K562 (cell line): ENCODE measurements at regions not wholly inside any gene's neighbourhood (a gene's known extent, or its start where the extent isn't known, plus 50 kb on each side); places are given as distances from the start of the nearest gene placed in this dataset.

ENCODE experiments used
- ATAC-seq: fragments of 200-7000 bp; cut with Tn5 transposase; 3 replicates; pipeline ENCODE4 v1.9.1; 2020; ENCODE audit warnings: moderate library complexity
- BruUV-seq: library from RNA; stranded (reverse); fragments of 400-500 nt; replicated peaks from 2 replicates; lab custom pipeline; 2021; lab: Mats Ljungman, UMichigan
- CTCF ChIA-PET: fragments of 300-600 bp; formaldehyde crosslinking; extraction: SDS; loops from one replicate; lab custom pipeline; 2021; ENCODE audit warnings: low intra/inter-chr PET ratio; lab: Yijun Ruan, JAX
- POLR2A ChIA-PET: fragments of 300-600, 350-650 bp; sonication (Branson Sonifier 250); formaldehyde crosslinking; extraction: SDS; loops from one replicate; lab custom pipeline; 2021; ENCODE audit warnings: antibody characterized with exemption, inconsistent platforms; lab: Yijun Ruan, JAX
- DNase-seq, 4 experiments: peaks; one replicate each; pipeline versions ENCODE4 v3.0.0 to v3.0.0-alpha.2; 2011 to 2018; ENCODE audit warnings: low spot score in 3 of 4, mixed read lengths in 3 of 4; ENCODE audit errors: extremely low read depth in 1 of 4
- FAIRE-seq: peaks from 2 replicates; lab custom pipeline; 2011; peaks lifted over from hg19 to GRCh38; lab: Jason Lieb, UNC
- H2AFZ ChIP-seq: 2 replicates; pipeline ENCODE4 v1.6.0; 2011; ENCODE audit warnings: low read depth, low read length, control low read depth, inconsistent platforms
- H3K27ac ChIP-seq: fragments of 200-600 bp; 3 replicates; pipeline ENCODE4 v1.8.0; 2011; ENCODE audit warnings: low read depth, mild to moderate bottlenecking, control low read depth, inconsistent platforms, low read length, moderate library complexity, mixed read lengths; ENCODE audit errors: extremely low read depth
- H3K27me3 ChIP-seq, 2 experiments: fragments of 300-600 bp in 1 of 2; 2 replicates in 1 of 2; 3 replicates in 1 of 2; pipeline versions ENCODE4 v1.6.0 to v1.8.0; 2011; ENCODE audit warnings: inconsistent platforms in 2 of 2, low read length in 2 of 2, mild to moderate bottlenecking in 1 of 2, mixed read lengths in 1 of 2, moderate library complexity in 1 of 2; ENCODE audit not compliant: control insufficient read depth in 2 of 2, insufficient read depth in 2 of 2
- H3K36me3 ChIP-seq: fragments of 300-600 bp; 3 replicates; pipeline ENCODE4 v1.8.0; 2011; ENCODE audit warnings: mild to moderate bottlenecking, low read length, inconsistent platforms; ENCODE audit not compliant: control insufficient read depth, insufficient read depth
- H3K4me1 ChIP-seq, 2 experiments: fragments of 200-600 bp in 1 of 2; replicated peaks in 1 of 2; 2 replicates in 1 of 2; 3 replicates in 1 of 2; pipeline versions ENCODE4 v1.5.1 to v1.8.0; 2011; ENCODE audit warnings: inconsistent platforms in 2 of 2, low read length in 2 of 2, mild to moderate bottlenecking in 1 of 2, mixed read lengths in 1 of 2, moderate library complexity in 1 of 2; ENCODE audit not compliant: control insufficient read depth in 2 of 2, insufficient read depth in 2 of 2
- H3K4me2 ChIP-seq: 2 replicates; pipeline ENCODE4 v1.6.1; 2011; ENCODE audit warnings: low read length, control low read depth, inconsistent platforms, mixed read lengths; ENCODE audit not compliant: insufficient read depth
- H3K4me3 ChIP-seq: fragments of 200-600 bp; sonication (generic), shearing (Covaris generic); 2 replicates; pipeline ENCODE4 v1.5.1; 2016; ENCODE audit warnings: control low read depth, inconsistent platforms
- H3K79me2 ChIP-seq: fragments of 200-600 bp; 3 replicates; pipeline ENCODE4 v1.8.0; 2011; ENCODE audit warnings: low read length, inconsistent platforms; ENCODE audit not compliant: control insufficient read depth, insufficient read depth
- H3K9ac ChIP-seq, 2 experiments: 2 replicates each; pipeline versions ENCODE4 v1.6.0 to v1.6.1; 2011; ENCODE audit warnings: low read depth in 2 of 2, low read length in 2 of 2, control low read depth in 1 of 2, inconsistent platforms in 1 of 2, mild to moderate bottlenecking in 1 of 2, mixed read lengths in 1 of 2; ENCODE audit not compliant: insufficient read depth in 1 of 2
- H3K9me1 ChIP-seq: one replicate; pipeline ENCODE4 v1.6.0; 2011; ENCODE audit warnings: inconsistent platforms, mild to moderate bottlenecking, low read length, moderate library complexity; ENCODE audit not compliant: control insufficient read depth, insufficient read depth
- H3K9me3 ChIP-seq: replicated peaks from 2 replicates; pipeline ENCODE4 v1.5.1; 2011; ENCODE audit warnings: low read depth, low read length, inconsistent platforms; ENCODE audit not compliant: control insufficient read depth, insufficient read depth
- H4K20me1 ChIP-seq: replicated peaks from 2 replicates; pipeline ENCODE4 v1.6.1; 2011; ENCODE audit warnings: low read length, inconsistent platforms, mixed read lengths; ENCODE audit not compliant: control insufficient read depth, insufficient read depth
- BDP1 ChIP-seq: IDR thresholded peaks from 3 replicates; pipeline ENCODE4 v1.6.1; 2011; ENCODE audit not compliant: insufficient read length, insufficient read depth
- BRF1 ChIP-seq: IDR thresholded peaks from 3 replicates; pipeline ENCODE4 v1.6.1; 2011; ENCODE audit warnings: borderline replicate concordance, mild to moderate bottlenecking; ENCODE audit not compliant: insufficient read length; ENCODE audit errors: extremely low read depth
- CCAR2 ChIP-seq: fragments of 200-400 bp; formaldehyde crosslinking; IDR thresholded peaks from 2 replicates; pipeline ENCODE4 v1.6.1; 2017; ENCODE audit warnings: mild to moderate bottlenecking, low read depth, low read length
- GTF2B ChIP-seq: IDR thresholded peaks from 2 replicates; pipeline ENCODE4 v1.6.1; 2011; ENCODE audit not compliant: insufficient read length; ENCODE audit errors: extremely low read depth
- HDAC6 ChIP-seq: IDR thresholded peaks from 2 replicates; pipeline ENCODE4 v1.6.1; 2012; ENCODE audit warnings: low read depth, mild to moderate bottlenecking, control low read depth, inconsistent platforms, low read length, moderate library complexity
- HINFP ChIP-seq: fragments of 450-650 bp; conservative IDR thresholded peaks from 2 replicates; pipeline ENCODE4 v1.6.1; 2016; ENCODE audit warnings: missing genetic modification characterization, low read depth, mild to moderate bottlenecking, control low read depth, missing compliant biosample characterization
- HNRNPK ChIP-seq: fragments of 200-400 bp; formaldehyde crosslinking; IDR thresholded peaks from one replicate; pipeline ENCODE4 v1.6.1; 2018; ENCODE audit warnings: mild to moderate bottlenecking, low read depth, low read length; ENCODE audit not compliant: poor library complexity, severe bottlenecking
- JUN ChIP-seq, 2 experiments: sonication (generic) in 1 of 2; formaldehyde crosslinking in 1 of 2; IDR thresholded peaks; 2 replicates each; pipeline versions ENCODE4 v1.6.1 to v1.8.0; 2012 to 2022; ENCODE audit warnings: borderline replicate concordance in 2 of 2, mild to moderate bottlenecking in 2 of 2, improper control_type of control experiment in 1 of 2, low read depth in 1 of 2, low read length in 1 of 2, missing genetic modification reagents in 1 of 2
- MLX ChIP-seq, 2 experiments: fragments of 450-650 bp in 1 of 2; sonication (generic) in 1 of 2; formaldehyde crosslinking; conservative IDR thresholded peaks; 2 replicates each; pipeline versions ENCODE4 v1.4.0 to v1.8.1; 2020 to 2022; ENCODE audit warnings: mild to moderate bottlenecking in 1 of 2, missing genetic modification reagents in 1 of 2
- NEUROD1 ChIP-seq: fragments of 150-350 bp; IDR thresholded peaks from 2 replicates; pipeline ENCODE4 v1.6.1; 2014; ENCODE audit warnings: borderline replicate concordance, low read length, low read depth; ENCODE audit not compliant: partially characterized antibody
- NFE2 ChIP-seq: IDR thresholded peaks from 2 replicates; pipeline ENCODE4 v1.6.1; 2014; ENCODE audit warnings: antibody characterized with exemption, low read depth
- NFIX ChIP-seq: fragments of 250-450 bp; sonication (Bioruptor Pico); IDR thresholded peaks from 2 replicates; pipeline ENCODE4 v1.4.0; 2020; ENCODE audit warnings: low read depth, mild to moderate bottlenecking, moderate library complexity
- SIX5 ChIP-seq, 2 experiments: IDR thresholded peaks; 2 replicates each; pipeline ENCODE4 v1.6.1; 2011; ENCODE audit warnings: low read length in 2 of 2, borderline replicate concordance in 1 of 2, low read depth in 1 of 2, mild to moderate bottlenecking in 1 of 2, moderate library complexity in 1 of 2; ENCODE audit not compliant: insufficient read depth in 1 of 2
- SOX6 ChIP-seq: fragments of 450-650 bp; IDR thresholded peaks from 2 replicates; pipeline ENCODE4 v1.6.1; 2014; ENCODE audit warnings: mild to moderate bottlenecking
- ZBTB8A ChIP-seq: fragments of 450-650 bp; IDR thresholded peaks from 2 replicates; pipeline ENCODE4 v1.6.1; 2018; ENCODE audit warnings: mild to moderate bottlenecking, moderate library complexity; ENCODE audit not compliant: partially characterized antibody
- ZNF274 ChIP-seq: IDR thresholded peaks from 2 replicates; pipeline ENCODE4 v1.6.1; 2011; ENCODE audit warnings: low read depth, mild to moderate bottlenecking, low read length, moderate library complexity, borderline replicate concordance
- WGBS: fragments of 100-300 bp; shearing (Covaris generic); methylation state at CpG from one replicate; pipeline ENCODE4 v1.1.6; 2016; ENCODE audit warnings: low coverage, mixed read lengths; ENCODE audit not compliant: insufficient coverage; ENCODE audit errors: missing lambda C conversion rate; 5-methylcytosine and 5-hydroxymethylcytosine counted together
- in situ Hi-C: fragments of 300-500 bp; cut with MboI; formaldehyde crosslinking; loops from 4 replicates; pipeline ENCODE4 v1.15.0; 2018; ENCODE audit warnings: inconsistent platforms, mixed read lengths
- intact Hi-C: fragments of 100-400 bp; cut with micrococcal nuclease; formaldehyde crosslinking; loops from 2 replicates; pipeline ENCODE4 v1.14.2; 2022
- TF ChIP-seq, protein P1 (sequence below): fragments of 450-650 bp; formaldehyde crosslinking; IDR thresholded peaks from 2 replicates; pipeline ENCODE4 v1.4.0; 2022; ENCODE audit warnings: missing genetic modification characterization

GRCh38 chr9:90010793-90011192 is 406.0 kb downstream of the GADD45G start:
- in situ Hi-C loops (no loop called here), intact Hi-C loops (no loop called here)
- CTCF ChIA-PET = no interaction called here
- Histone ChIP-seq H3K36me3 (no peaks in the 10 kb centered on the region), H3K27ac (no peak overlapping the region), H3K9me3 (no peaks in the 10 kb centered on the region), H3K9ac (no peak overlapping the region), H2AFZ (no peak overlapping the region), H4K20me1 (no peaks in the 10 kb centered on the region), H3K9me1 (no peaks in the 10 kb centered on the region), H3K79me2 (no peaks in the 10 kb centered on the region), H3K4me1 (no peaks in the 10 kb centered on the region), H3K4me2 (no peak overlapping the region), H3K4me3 (no peak overlapping the region), H3K27me3 (peaks cover 2 to 11% of the 10 kb centered on the region in 2 experiments; a peak in 2 of 5 replicates)
- BruUV-seq = no TSS peak
- ATAC-seq = no peak
- DNase-seq = no peak
- no peak for TF ChIP-seq NEUROD1
- TF ChIP-seq HDAC6 = no peak
- TF ChIP-seq JUN (IDR thresholded peaks at IDR 0.05; ENCODE audit: borderline replicate concordance, low read depth, low read length) = no peak
- TF ChIP-seq JUN (CRISPR knock-in tag; IDR thresholded peaks at IDR 0.05; ENCODE audit: borderline replicate concordance) = no peak
- TF ChIP-seq GTF2B = no peak
- TF ChIP-seq BRF1 = no peak
- TF ChIP-seq HNRNPK = no peak
- TF ChIP-seq ZBTB8A = no peak
- TF ChIP-seq MLX (CRISPR knock-in tag; conservative IDR thresholded peaks at IDR 0.05) = no peak
- TF ChIP-seq CCAR2 = no peak
- TF ChIP-seq SOX6 = no peak
- TF ChIP-seq BDP1 = no peak
- TF ChIP-seq ZNF274 = no peak
- no peak for TF ChIP-seq SIX5 (IDR thresholded peaks at IDR 0.05; ENCODE audit: borderline replicate concordance in 1 of 2, insufficient read depth in 1 of 2, low read depth in 1 of 2, low read length in 2 of 2)
- no peak for TF ChIP-seq NFE2
- TF ChIP-seq NFIX = no peak
- no peak for TF ChIP-seq HINFP
- TF ChIP-seq, protein P1, sequence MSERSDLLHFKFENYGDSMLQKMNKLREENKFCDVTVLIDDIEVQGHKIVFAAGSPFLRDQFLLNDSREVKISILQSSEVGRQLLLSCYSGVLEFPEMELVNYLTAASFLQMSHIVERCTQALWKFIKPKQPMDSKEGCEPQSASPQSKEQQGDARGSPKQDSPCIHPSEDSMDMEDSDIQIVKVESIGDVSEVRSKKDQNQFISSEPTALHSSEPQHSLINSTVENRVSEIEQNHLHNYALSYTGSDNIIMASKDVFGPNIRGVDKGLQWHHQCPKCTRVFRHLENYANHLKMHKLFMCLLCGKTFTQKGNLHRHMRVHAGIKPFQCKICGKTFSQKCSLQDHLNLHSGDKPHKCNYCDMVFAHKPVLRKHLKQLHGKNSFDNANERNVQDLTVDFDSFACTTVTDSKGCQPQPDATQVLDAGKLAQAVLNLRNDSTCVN = no peak
- no peak for FAIRE-seq
- WGBS = 4% methylated on average over 10 of the region's 11 CpGs
- POLR2A ChIA-PET = no interaction called here
